Astrocyte (in vitro differentiated cells and primary cell): ENCODE measurements at regions not wholly inside any gene's neighbourhood (a gene's known extent, or its start where the extent isn't known, plus 50 kb on each side); places are given as distances from the start of the nearest gene placed in this dataset.

Experiments used
- CTCF ChIP-seq: IDR thresholded peaks from 2 replicates; pipeline ENCODE4 v1.5.1; 2011; ENCODE audit warnings: low read depth, mild to moderate bottlenecking, inconsistent platforms, low read length, moderate library complexity; ENCODE audit not compliant: insufficient read depth
- EZH2 ChIP-seq: IDR thresholded peaks from 2 replicates; pipeline ENCODE4 v1.6.1; 2012; ENCODE audit warnings: mild to moderate bottlenecking, low read length, inconsistent platforms; ENCODE audit not compliant: insufficient read depth

GRCh38 chr9:31418419-31418818, 966.0 kb upstream of the ACO1 start:
- TF ChIP-seq CTCF (no peak), EZH2 (no peak)
